ENCODE measurements at regions not wholly inside any gene's neighbourhood (a gene's known extent, or its start where the extent isn't known, plus 50 kb on each side); places are given as distances from the start of the nearest gene placed in this dataset.
A peak's percentile ranks its signal among the peaks of the same experiment; 100 is the strongest.

GRCh38 chr5:153350175-153350883, 140.1 kb upstream of the GRIA1 start:
- no peak overlapping the region for H2AFZ ChIP-seq (ENCODE audit: insufficient read depth, low read depth, low read length, poor library complexity, severe bottlenecking)
- H3K79me2 ChIP-seq (ENCODE audit: control insufficient read depth, insufficient read depth, low read length), result no peaks in the 10 kb centered on the region
- H3K4me3 ChIP-seq (ENCODE audit: control extremely low read depth in 1 of 5, extremely low read depth in 1 of 5, insufficient read depth in 1 of 5, low read depth in 2 of 5, low read length in 4 of 5), result no peak overlapping the region
- peaks cover 3% of the 10 kb centered on the region for H3K27me3 Mint-ChIP-seq
- peaks cover 0 to 4% (median 0%) of the 10 kb centered on the region in 4 experiments for H3K27me3 ChIP-seq (replicated peaks in 1 of 4; ENCODE audit: control extremely low read depth in 1 of 4, control insufficient read depth in 3 of 4, insufficient read depth in 4 of 4, low read length in 3 of 4)
- H3K4me2 ChIP-seq (replicated peaks; ENCODE audit: low read depth, low read length, poor library complexity, severe bottlenecking), result no peak overlapping the region
- WGBS (ENCODE audit: insufficient coverage), result 27% methylated on average over 2 of the region's 5 CpGs
- no peak overlapping the region for H3K27ac Mint-ChIP-seq
- intact Hi-C loops (cut with micrococcal nuclease), result no loop called here
- no peak overlapping the region for H3K9ac ChIP-seq (ENCODE audit: low read length)
- no peaks in the 10 kb centered on the region for H3K9me3 ChIP-seq (ENCODE audit: control extremely low read depth in 1 of 3, control insufficient read depth in 2 of 3, insufficient read depth in 1 of 3, low read length in 2 of 3)
- TF ChIP-seq CTCF (IDR thresholded peaks at IDR 0.05) (no peak), EZH2 (IDR thresholded peaks at IDR 0.05; ENCODE audit: borderline replicate concordance, insufficient read depth, low read depth, low read length, poor library complexity, severe bottlenecking) (no peak)
- ChIA-PET POLR2A (no interaction called here), CTCF (no interaction called here)
- H3K36me3 ChIP-seq (replicated peaks in 1 of 2; ENCODE audit: control extremely low read depth in 1 of 2, control insufficient read depth in 1 of 2, extremely low read depth in 1 of 2, insufficient read depth in 2 of 2, low read length in 1 of 2), result no peaks in the 10 kb centered on the region
- H3K4me1 ChIP-seq (ENCODE audit: control insufficient read depth in 2 of 2, insufficient read depth in 2 of 2, low read length in 2 of 2), result no peaks in the 10 kb centered on the region
- H4K20me1 ChIP-seq (ENCODE audit: control insufficient read depth, insufficient read depth, low read length, poor library complexity, severe bottlenecking), result no peaks in the 10 kb centered on the region
- ATAC-seq (ENCODE audit: low read depth) (no peak), DNase-seq (no peak)
- peaks cover 6% of the 10 kb centered on the region for H3K4me1 Mint-ChIP-seq
- no peak overlapping the region for H3K4me3 Mint-ChIP-seq
- no peaks in the 10 kb centered on the region for H3K9me3 Mint-ChIP-seq (ENCODE audit: insufficient read depth)
- no peak overlapping the region for H3K27ac ChIP-seq (ENCODE audit: low read length in 2 of 2)

- peak overlapping the region; percentile 45 for H2AFZ ChIP-seq (ENCODE audit: insufficient read depth, low read depth, low read length, poor library complexity, severe bottlenecking)
- peak overlapping the region; percentile 39 for H3K4me2 ChIP-seq (replicated peaks; ENCODE audit: low read depth, low read length, poor library complexity, severe bottlenecking)
- no peak overlapping the region for H3K27ac Mint-ChIP-seq
- peaks cover 6% of the 10 kb centered on the region for H3K4me1 Mint-ChIP-seq
- H3K36me3 ChIP-seq (replicated peaks in 1 of 2; ENCODE audit: control extremely low read depth in 1 of 2, control insufficient read depth in 1 of 2, extremely low read depth in 1 of 2, insufficient read depth in 2 of 2, low read length in 1 of 2), result no peaks in the 10 kb centered on the region
- H3K9me3 ChIP-seq (ENCODE audit: control extremely low read depth in 1 of 3, control insufficient read depth in 2 of 3, insufficient read depth in 1 of 3, low read length in 2 of 3), result no peaks in the 10 kb centered on the region
- ChIA-PET POLR2A (no interaction called here), CTCF (no interaction called here)
- H3K9ac ChIP-seq (ENCODE audit: low read length), result peak overlapping the region; percentile 20
- H4K20me1 ChIP-seq (ENCODE audit: control insufficient read depth, insufficient read depth, low read length, poor library complexity, severe bottlenecking), result no peaks in the 10 kb centered on the region
- no peaks in the 10 kb centered on the region for H3K4me1 ChIP-seq (ENCODE audit: control insufficient read depth in 2 of 2, insufficient read depth in 2 of 2, low read length in 2 of 2)
- peak overlapping the region in 2 of 5 experiments; percentile 5 to 27 for H3K4me3 ChIP-seq (ENCODE audit: control extremely low read depth in 1 of 5, extremely low read depth in 1 of 5, insufficient read depth in 1 of 5, low read depth in 2 of 5, low read length in 4 of 5)
- no peaks in the 10 kb centered on the region for H3K79me2 ChIP-seq (ENCODE audit: control insufficient read depth, insufficient read depth, low read length)
- H3K27me3 ChIP-seq (replicated peaks in 1 of 4; ENCODE audit: control extremely low read depth in 1 of 4, control insufficient read depth in 3 of 4, insufficient read depth in 4 of 4, low read length in 3 of 4), result peaks cover 0 to 4% (median 0%) of the 10 kb centered on the region in 4 experiments
- ATAC-seq (ENCODE audit: low read depth) (no peak), DNase-seq (no peak)
- TF ChIP-seq CTCF (IDR thresholded peaks at IDR 0.05) (no peak), EZH2 (IDR thresholded peaks at IDR 0.05; ENCODE audit: borderline replicate concordance, insufficient read depth, low read depth, low read length, poor library complexity, severe bottlenecking) (no peak)
- H3K27ac ChIP-seq (ENCODE audit: low read length in 2 of 2), result no peak overlapping the region
- H3K4me3 Mint-ChIP-seq, result peak overlapping the region; percentile 58
- 2% methylated on average over 10 of the region's 11 CpGs for WGBS (ENCODE audit: insufficient coverage)
- peaks cover 4% of the 10 kb centered on the region for H3K9me3 Mint-ChIP-seq (ENCODE audit: insufficient read depth)
- intact Hi-C loops (cut with micrococcal nuclease), result no loop called here
- peaks cover 3% of the 10 kb centered on the region for H3K27me3 Mint-ChIP-seq
Measured at GRCh38 chr5:153352685-153353219, 137.7 kb upstream of the GRIA1 start.
